ENCODE measurements at regions not wholly inside any gene's neighbourhood (a gene's known extent, or its start where the extent isn't known, plus 50 kb on each side); places are given as distances from the start of the nearest gene placed in this dataset.

- H3K27me3 ChIP-seq (ENCODE audit: low read depth, low read length) = no peaks in the 10 kb centered on the region
- H3K9me3 ChIP-seq (ENCODE audit: control insufficient read depth in 1 of 2, low read length in 2 of 2) = peaks cover 0 to 4% of the 10 kb centered on the region in 2 donors
- H3K4me3 ChIP-seq (ENCODE audit: low read depth in 1 of 2, low read length in 2 of 2) = no peak overlapping the region
- no peaks in the 10 kb centered on the region for H3K4me1 ChIP-seq (ENCODE audit: control insufficient read depth in 1 of 2, insufficient read depth in 2 of 2, low read length in 2 of 2)
- H3K36me3 ChIP-seq (ENCODE audit: control insufficient read depth in 1 of 2, insufficient read depth in 2 of 2, low read length in 2 of 2) = no peaks in the 10 kb centered on the region
- H3K27ac ChIP-seq (ENCODE audit: low read length) = no peak overlapping the region
Observed at GRCh38 chr16:64823481-64824075, 298.3 kb downstream of the CDH11 start.

- Histone ChIP-seq H3K27ac (ENCODE audit: low read length) (no peak overlapping the region), H3K36me3 (ENCODE audit: control insufficient read depth in 1 of 2, insufficient read depth in 2 of 2, low read length in 2 of 2) (no peaks in the 10 kb centered on the region), H3K9me3 (ENCODE audit: control insufficient read depth in 1 of 2, low read length in 2 of 2) (no peaks in the 10 kb centered on the region), H3K27me3 (ENCODE audit: low read depth, low read length) (no peaks in the 10 kb centered on the region), H3K4me1 (ENCODE audit: control insufficient read depth in 1 of 2, insufficient read depth in 2 of 2, low read length in 2 of 2) (no peaks in the 10 kb centered on the region), H3K4me3 (ENCODE audit: low read depth in 1 of 2, low read length in 2 of 2) (no peak overlapping the region)
Observed at GRCh38 chr16:64809876-64810629, 311.8 kb downstream of the CDH11 start.

- Histone ChIP-seq H3K36me3 (ENCODE audit: control insufficient read depth in 1 of 2, insufficient read depth in 2 of 2, low read length in 2 of 2) (no peaks in the 10 kb centered on the region), H3K4me1 (ENCODE audit: control insufficient read depth in 1 of 2, insufficient read depth in 2 of 2, low read length in 2 of 2) (no peaks in the 10 kb centered on the region), H3K9me3 (ENCODE audit: control insufficient read depth in 1 of 2, low read length in 2 of 2) (no peaks in the 10 kb centered on the region), H3K27ac (ENCODE audit: low read length) (no peak overlapping the region), H3K4me3 (ENCODE audit: low read depth in 1 of 2, low read length in 2 of 2) (no peak overlapping the region), H3K27me3 (ENCODE audit: low read depth, low read length) (no peaks in the 10 kb centered on the region)
Observed at GRCh38 chr16:64808474-64808873, 313.4 kb downstream of the CDH11 start.

- Histone ChIP-seq H3K27ac (ENCODE audit: low read length) (no peak overlapping the region), H3K4me3 (ENCODE audit: low read depth in 1 of 2, low read length in 2 of 2) (no peak overlapping the region), H3K36me3 (ENCODE audit: control insufficient read depth in 1 of 2, insufficient read depth in 2 of 2, low read length in 2 of 2) (no peaks in the 10 kb centered on the region), H3K9me3 (ENCODE audit: control insufficient read depth in 1 of 2, low read length in 2 of 2) (no peaks in the 10 kb centered on the region), H3K4me1 (ENCODE audit: control insufficient read depth in 1 of 2, insufficient read depth in 2 of 2, low read length in 2 of 2) (no peaks in the 10 kb centered on the region), H3K27me3 (ENCODE audit: low read depth, low read length) (no peaks in the 10 kb centered on the region)
Observed at GRCh38 chr16:64791756-64792155, 330.1 kb downstream of the CDH11 start.

- no peaks in the 10 kb centered on the region for H3K36me3 ChIP-seq (ENCODE audit: control insufficient read depth in 1 of 2, insufficient read depth in 2 of 2, low read length in 2 of 2)
- H3K4me3 ChIP-seq (ENCODE audit: low read depth in 1 of 2, low read length in 2 of 2) = no peak overlapping the region
- no peaks in the 10 kb centered on the region for H3K4me1 ChIP-seq (ENCODE audit: control insufficient read depth in 1 of 2, insufficient read depth in 2 of 2, low read length in 2 of 2)
- no peak overlapping the region for H3K27ac ChIP-seq (ENCODE audit: low read length)
- no peaks in the 10 kb centered on the region for H3K9me3 ChIP-seq (ENCODE audit: control insufficient read depth in 1 of 2, low read length in 2 of 2)
- no peaks in the 10 kb centered on the region for H3K27me3 ChIP-seq (ENCODE audit: low read depth, low read length)
Observed at GRCh38 chr16:64784635-64785034, 337.2 kb downstream of the CDH11 start.

GRCh38 chr16:64782484-64782883, 339.4 kb downstream of the CDH11 start:
- Histone ChIP-seq H3K9me3 (ENCODE audit: control insufficient read depth in 1 of 2, low read length in 2 of 2) (no peaks in the 10 kb centered on the region), H3K27me3 (ENCODE audit: low read depth, low read length) (no peaks in the 10 kb centered on the region), H3K27ac (ENCODE audit: low read length) (no peak overlapping the region), H3K4me1 (ENCODE audit: control insufficient read depth in 1 of 2, insufficient read depth in 2 of 2, low read length in 2 of 2) (no peaks in the 10 kb centered on the region), H3K4me3 (ENCODE audit: low read depth in 1 of 2, low read length in 2 of 2) (no peak overlapping the region), H3K36me3 (ENCODE audit: control insufficient read depth in 1 of 2, insufficient read depth in 2 of 2, low read length in 2 of 2) (no peaks in the 10 kb centered on the region)

GRCh38 chr16:64780445-64780844, 341.4 kb downstream of the CDH11 start:
- no peak overlapping the region for H3K27ac ChIP-seq (ENCODE audit: low read length)
- H3K9me3 ChIP-seq (ENCODE audit: control insufficient read depth in 1 of 2, low read length in 2 of 2) = no peaks in the 10 kb centered on the region
- no peaks in the 10 kb centered on the region for H3K4me1 ChIP-seq (ENCODE audit: control insufficient read depth in 1 of 2, insufficient read depth in 2 of 2, low read length in 2 of 2)
- no peaks in the 10 kb centered on the region for H3K27me3 ChIP-seq (ENCODE audit: low read depth, low read length)
- H3K4me3 ChIP-seq (ENCODE audit: low read depth in 1 of 2, low read length in 2 of 2) = no peak overlapping the region
- no peaks in the 10 kb centered on the region for H3K36me3 ChIP-seq (ENCODE audit: control insufficient read depth in 1 of 2, insufficient read depth in 2 of 2, low read length in 2 of 2)

GRCh38 chr16:64778777-64779176, 343.1 kb downstream of the CDH11 start:
- no peaks in the 10 kb centered on the region for H3K36me3 ChIP-seq (ENCODE audit: control insufficient read depth in 1 of 2, insufficient read depth in 2 of 2, low read length in 2 of 2)
- H3K27ac ChIP-seq (ENCODE audit: low read length) = no peak overlapping the region
- no peak overlapping the region for H3K4me3 ChIP-seq (ENCODE audit: low read depth in 1 of 2, low read length in 2 of 2)
- no peaks in the 10 kb centered on the region for H3K27me3 ChIP-seq (ENCODE audit: low read depth, low read length)
- H3K4me1 ChIP-seq (ENCODE audit: control insufficient read depth in 1 of 2, insufficient read depth in 2 of 2, low read length in 2 of 2) = no peaks in the 10 kb centered on the region
- no peaks in the 10 kb centered on the region for H3K9me3 ChIP-seq (ENCODE audit: control insufficient read depth in 1 of 2, low read length in 2 of 2)

GRCh38 chr16:64773638-64774037, 348.2 kb downstream of the CDH11 start:
- Histone ChIP-seq H3K27ac (ENCODE audit: low read length) (no peak overlapping the region), H3K4me1 (ENCODE audit: control insufficient read depth in 1 of 2, insufficient read depth in 2 of 2, low read length in 2 of 2) (no peaks in the 10 kb centered on the region), H3K36me3 (ENCODE audit: control insufficient read depth in 1 of 2, insufficient read depth in 2 of 2, low read length in 2 of 2) (no peaks in the 10 kb centered on the region), H3K27me3 (ENCODE audit: low read depth, low read length) (no peaks in the 10 kb centered on the region), H3K9me3 (ENCODE audit: control insufficient read depth in 1 of 2, low read length in 2 of 2) (no peaks in the 10 kb centered on the region), H3K4me3 (ENCODE audit: low read depth in 1 of 2, low read length in 2 of 2) (no peak overlapping the region)

GRCh38 chr16:64773184-64773583, 348.7 kb downstream of the CDH11 start:
- H3K27ac ChIP-seq (ENCODE audit: low read length) = no peak overlapping the region
- no peak overlapping the region for H3K4me3 ChIP-seq (ENCODE audit: low read depth in 1 of 2, low read length in 2 of 2)
- H3K27me3 ChIP-seq (ENCODE audit: low read depth, low read length) = no peaks in the 10 kb centered on the region
- no peaks in the 10 kb centered on the region for H3K9me3 ChIP-seq (ENCODE audit: control insufficient read depth in 1 of 2, low read length in 2 of 2)
- H3K36me3 ChIP-seq (ENCODE audit: control insufficient read depth in 1 of 2, insufficient read depth in 2 of 2, low read length in 2 of 2) = no peaks in the 10 kb centered on the region
- no peaks in the 10 kb centered on the region for H3K4me1 ChIP-seq (ENCODE audit: control insufficient read depth in 1 of 2, insufficient read depth in 2 of 2, low read length in 2 of 2)

- Histone ChIP-seq H3K36me3 (ENCODE audit: control insufficient read depth in 1 of 2, insufficient read depth in 2 of 2, low read length in 2 of 2) (no peaks in the 10 kb centered on the region), H3K27ac (ENCODE audit: low read length) (no peak overlapping the region), H3K27me3 (ENCODE audit: low read depth, low read length) (no peaks in the 10 kb centered on the region), H3K4me1 (ENCODE audit: control insufficient read depth in 1 of 2, insufficient read depth in 2 of 2, low read length in 2 of 2) (no peaks in the 10 kb centered on the region), H3K4me3 (ENCODE audit: low read depth in 1 of 2, low read length in 2 of 2) (no peak overlapping the region), H3K9me3 (ENCODE audit: control insufficient read depth in 1 of 2, low read length in 2 of 2) (no peaks in the 10 kb centered on the region)
Observed at GRCh38 chr16:64771273-64771672, 350.6 kb downstream of the CDH11 start.

- Histone ChIP-seq H3K27me3 (ENCODE audit: low read depth, low read length) (no peaks in the 10 kb centered on the region), H3K4me3 (ENCODE audit: low read depth in 1 of 2, low read length in 2 of 2) (no peak overlapping the region), H3K4me1 (ENCODE audit: control insufficient read depth in 1 of 2, insufficient read depth in 2 of 2, low read length in 2 of 2) (no peaks in the 10 kb centered on the region), H3K9me3 (ENCODE audit: control insufficient read depth in 1 of 2, low read length in 2 of 2) (no peaks in the 10 kb centered on the region), H3K27ac (ENCODE audit: low read length) (no peak overlapping the region), H3K36me3 (ENCODE audit: control insufficient read depth in 1 of 2, insufficient read depth in 2 of 2, low read length in 2 of 2) (no peaks in the 10 kb centered on the region)
Observed at GRCh38 chr16:64762211-64762610, 359.7 kb downstream of the CDH11 start.

Measured in muscle layer of duodenum (tissue), 2 donors.